HUES6 (cell line): ENCODE measurements at regions not wholly inside any gene's neighbourhood (a gene's known extent, or its start where the extent isn't known, plus 50 kb on each side); places are given as distances from the start of the nearest gene placed in this dataset.

ENCODE experiments used
- H3K27ac ChIP-seq: 2 replicates; pipeline ENCODE4 v1.7.0; 2013; ENCODE audit warnings: low read depth, mild to moderate bottlenecking, low read length, inconsistent platforms
- H3K27me3 ChIP-seq: 2 replicates; pipeline ENCODE4 v1.6.1; 2013; ENCODE audit warnings: low read length; ENCODE audit not compliant: control insufficient read depth, insufficient read depth
- H3K36me3 ChIP-seq: 2 replicates; pipeline ENCODE4 v1.6.1; 2013; ENCODE audit warnings: low read length; ENCODE audit not compliant: control insufficient read depth, insufficient read depth
- H3K4me1 ChIP-seq: 2 replicates; pipeline ENCODE4 v1.6.1; 2013; ENCODE audit warnings: low read length; ENCODE audit not compliant: control insufficient read depth, insufficient read depth
- H3K4me3 ChIP-seq: 2 replicates; pipeline ENCODE4 v1.5.1; 2013; ENCODE audit warnings: low read depth, low read length
- H3K9ac ChIP-seq: one replicate; pipeline ENCODE4 v1.6.1; 2013; ENCODE audit warnings: mild to moderate bottlenecking, low read length
- H3K9me3 ChIP-seq: 2 replicates; pipeline ENCODE4 v1.6.1; 2013; ENCODE audit warnings: low read depth, low read length; ENCODE audit not compliant: control insufficient read depth, insufficient read depth

DNA sequence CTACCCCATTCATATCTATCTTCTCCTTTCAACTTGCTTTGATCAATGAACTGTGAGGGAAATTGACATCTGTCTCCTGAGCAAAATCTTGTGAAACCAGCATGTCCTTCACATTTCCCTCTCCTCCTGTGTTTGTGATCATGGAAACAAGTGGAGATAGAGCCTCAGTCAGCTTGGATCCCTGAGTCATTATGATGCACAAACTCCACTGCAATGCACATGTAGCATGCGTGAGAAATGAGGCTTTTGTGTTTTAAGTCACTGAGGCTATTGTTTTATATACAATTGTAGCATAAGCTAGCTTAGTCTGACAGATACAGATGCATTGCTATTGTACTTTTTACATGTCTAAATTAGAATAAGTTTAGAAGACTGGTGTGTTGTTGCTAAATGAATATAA lies 85.2 kb upstream of the HNMT start:
- H3K9ac ChIP-seq = no peak overlapping the region
- H3K36me3 ChIP-seq = no peaks in the 10 kb centered on the region
- H3K9me3 ChIP-seq = no peaks in the 10 kb centered on the region
- H3K4me3 ChIP-seq = no peak overlapping the region
- H3K27me3 ChIP-seq = no peaks in the 10 kb centered on the region
- H3K4me1 ChIP-seq = no peaks in the 10 kb centered on the region
- no peak overlapping the region for H3K27ac ChIP-seq

- H3K27me3 ChIP-seq = no peaks in the 10 kb centered on the region
- no peak overlapping the region for H3K4me3 ChIP-seq
- H3K4me1 ChIP-seq = peaks cover 3% of the 10 kb centered on the region; the same call in 1 of the 2 replicates
- H3K9me3 ChIP-seq = no peaks in the 10 kb centered on the region
- no peak overlapping the region for H3K9ac ChIP-seq
- H3K36me3 ChIP-seq = no peaks in the 10 kb centered on the region
- H3K27ac ChIP-seq = no peak overlapping the region
Observed at GRCh38 chr2:137881711-137882110, 82.6 kb upstream of the HNMT start.

GRCh38 chr2:137886083-137886831 lies 78.0 kb upstream of the HNMT start:
- Histone ChIP-seq H3K4me1 (peaks cover 9% of the 10 kb centered on the region), H3K4me3 (no peak overlapping the region), H3K27ac (no peak overlapping the region)

DNA sequence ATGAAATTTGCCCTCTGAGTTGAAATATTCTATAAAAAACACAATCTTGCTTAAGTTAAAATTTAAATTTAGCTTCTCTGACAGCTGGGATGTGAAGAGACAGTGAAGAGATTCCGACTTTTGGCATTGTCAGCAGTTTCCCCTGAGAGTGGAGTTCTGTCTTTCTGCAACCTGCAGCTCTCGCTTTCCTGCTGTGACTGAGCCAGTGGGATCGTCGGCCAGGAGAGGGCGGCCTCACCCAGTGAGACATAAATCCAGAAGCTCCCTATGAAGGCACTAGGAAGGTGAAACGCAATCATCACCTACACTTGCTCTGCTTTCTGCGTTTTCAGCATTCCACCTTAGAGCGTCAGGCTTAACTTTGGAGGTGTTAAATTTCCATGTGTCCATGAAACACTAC lies 75.4 kb upstream of the HNMT start:
- H3K9ac ChIP-seq = no peak overlapping the region
- H3K4me1 ChIP-seq = peaks cover 9% of the 10 kb centered on the region
- H3K27ac ChIP-seq = no peak overlapping the region
- no peaks in the 10 kb centered on the region for H3K27me3 ChIP-seq
- no peaks in the 10 kb centered on the region for H3K9me3 ChIP-seq
- no peak overlapping the region for H3K4me3 ChIP-seq
- no peaks in the 10 kb centered on the region for H3K36me3 ChIP-seq

More at GRCh38 chr2:137886083-137886831, 78.0 kb upstream of the HNMT start:
- H3K9ac ChIP-seq = no peak overlapping the region
- no peaks in the 10 kb centered on the region for H3K36me3 ChIP-seq
- no peaks in the 10 kb centered on the region for H3K9me3 ChIP-seq
- no peaks in the 10 kb centered on the region for H3K27me3 ChIP-seq

DNA sequence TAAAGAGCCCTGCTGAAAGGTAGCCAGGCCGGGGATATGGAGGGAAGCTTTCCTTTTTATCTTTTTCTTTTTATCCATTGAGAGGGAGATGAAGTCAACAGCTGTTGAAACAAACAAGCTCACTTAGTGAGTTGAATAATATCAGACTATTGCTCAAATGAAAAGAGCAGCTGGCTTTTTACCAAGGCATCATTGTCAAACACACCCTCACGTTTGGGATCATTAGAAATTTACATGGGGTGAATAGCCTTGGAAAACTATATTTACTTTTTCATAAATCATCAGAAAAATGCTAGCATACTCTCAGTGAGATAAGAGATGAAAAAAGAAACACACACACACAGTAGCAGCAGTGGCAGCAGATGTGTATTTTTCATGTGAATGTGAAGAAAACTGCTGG lies 71.5 kb upstream of the HNMT start:
- Histone ChIP-seq H3K9me3 (no peaks in the 10 kb centered on the region), H3K4me1 (peaks cover 5% of the 10 kb centered on the region), H3K27ac (no peak overlapping the region), H3K9ac (no peak overlapping the region), H3K4me3 (no peak overlapping the region), H3K27me3 (no peaks in the 10 kb centered on the region), H3K36me3 (no peaks in the 10 kb centered on the region)

- no peak overlapping the region for H3K4me3 ChIP-seq
- H3K36me3 ChIP-seq = no peaks in the 10 kb centered on the region
- no peak overlapping the region for H3K9ac ChIP-seq
- H3K27me3 ChIP-seq = no peaks in the 10 kb centered on the region
- peaks cover 5% of the 10 kb centered on the region for H3K4me1 ChIP-seq
- H3K9me3 ChIP-seq = no peaks in the 10 kb centered on the region
- H3K27ac ChIP-seq = no peak overlapping the region
Observed at GRCh38 chr2:137893145-137893544, 71.1 kb upstream of the HNMT start.

DNA sequence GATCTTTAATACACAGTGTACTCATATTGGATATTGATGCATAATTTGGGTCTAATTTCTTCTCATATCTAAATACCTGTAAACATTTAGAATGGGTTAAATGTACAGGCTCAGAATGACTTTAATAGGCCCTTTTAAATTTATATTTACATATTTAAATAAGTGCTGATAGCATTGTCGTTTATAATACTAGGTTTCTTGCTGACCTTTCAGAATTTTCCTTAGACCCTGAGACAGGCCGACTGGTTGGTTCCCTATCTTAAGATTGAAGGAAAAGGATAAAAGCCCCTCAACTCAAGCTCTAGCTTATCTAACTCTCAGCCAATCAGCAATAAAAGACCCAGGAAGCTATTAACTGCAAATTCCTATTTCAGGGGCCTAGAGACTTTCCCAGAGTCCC lies 67.8 kb upstream of the HNMT start:
- Histone ChIP-seq H3K9me3 (no peaks in the 10 kb centered on the region), H3K36me3 (no peaks in the 10 kb centered on the region), H3K4me1 (no peaks in the 10 kb centered on the region; the same call in none of the 2 replicates), H3K27me3 (no peaks in the 10 kb centered on the region), H3K27ac (no peak overlapping the region), H3K4me3 (no peak overlapping the region), H3K9ac (no peak overlapping the region)

- no peak overlapping the region for H3K27ac ChIP-seq
- H3K9me3 ChIP-seq = no peaks in the 10 kb centered on the region
- peak overlapping the region; percentile 23 for H3K9ac ChIP-seq
- H3K27me3 ChIP-seq = no peaks in the 10 kb centered on the region
- no peaks in the 10 kb centered on the region; the same call in none of the 2 replicates for H3K4me1 ChIP-seq
- no peaks in the 10 kb centered on the region for H3K36me3 ChIP-seq
- no peak overlapping the region for H3K4me3 ChIP-seq
Observed at GRCh38 chr2:137897082-137897481, 67.2 kb upstream of the HNMT start.

DNA sequence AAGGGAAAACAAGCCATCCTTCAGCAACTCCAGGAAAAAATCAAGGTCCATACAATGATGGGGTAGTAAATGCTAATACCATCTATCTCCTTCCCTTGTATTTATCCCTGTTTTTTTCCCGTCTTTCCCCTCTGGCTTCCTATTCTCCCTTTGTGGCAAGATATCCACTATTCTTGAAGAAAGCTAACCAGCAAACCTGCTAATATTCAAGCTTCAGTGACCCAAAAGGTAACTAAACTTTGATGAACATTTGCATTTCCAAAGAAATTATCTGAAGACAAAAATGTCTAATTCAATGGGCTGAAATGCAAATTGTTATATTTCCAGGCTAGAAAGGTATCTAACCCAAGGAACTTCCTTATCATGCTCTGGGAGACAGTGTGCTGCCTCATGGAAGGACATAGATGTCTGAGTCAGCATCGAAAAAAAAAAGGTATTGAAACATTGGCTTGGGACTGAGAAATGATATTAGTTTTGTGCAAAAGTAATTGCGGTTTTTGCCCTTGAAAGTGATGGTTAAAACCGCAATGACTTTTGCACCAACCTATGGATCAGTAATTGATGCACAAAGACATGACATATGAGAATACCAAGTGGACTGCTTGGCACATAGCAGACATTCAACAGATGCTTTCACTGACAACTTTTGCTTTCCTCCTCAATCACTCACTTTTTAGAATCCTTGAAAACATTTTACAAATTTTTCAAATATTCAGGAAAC lies 63.7 kb upstream of the HNMT start:
- Histone ChIP-seq H3K27me3 (no peaks in the 10 kb centered on the region), H3K27ac (no peak overlapping the region), H3K9me3 (no peaks in the 10 kb centered on the region), H3K9ac (no peak overlapping the region), H3K36me3 (no peaks in the 10 kb centered on the region), H3K4me3 (no peak overlapping the region), H3K4me1 (no peaks in the 10 kb centered on the region; the same call in 1 of the 2 replicates)

DNA sequence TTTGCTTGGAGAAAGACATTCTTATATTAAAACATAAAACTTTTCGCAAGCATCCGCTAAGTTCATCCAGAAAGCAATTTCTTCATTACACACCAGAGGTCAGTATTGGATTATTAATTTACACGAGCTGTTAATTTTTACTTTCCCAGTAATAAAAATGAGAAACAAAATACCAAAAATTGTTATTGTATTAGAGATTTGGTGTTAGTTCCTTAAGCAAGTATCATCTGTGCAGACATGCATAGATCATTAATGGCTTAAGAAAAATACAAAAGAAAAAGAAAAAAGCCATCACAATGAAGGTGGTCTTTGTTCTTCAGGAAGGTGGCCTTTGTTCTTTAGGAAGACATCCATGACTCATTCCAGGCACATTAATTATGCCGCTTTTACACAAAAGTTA lies 53.6 kb upstream of the HNMT start:
- H3K9me3 ChIP-seq = no peaks in the 10 kb centered on the region
- no peaks in the 10 kb centered on the region for H3K36me3 ChIP-seq
- H3K9ac ChIP-seq = no peak overlapping the region
- H3K4me1 ChIP-seq = no peaks in the 10 kb centered on the region
- H3K27me3 ChIP-seq = no peaks in the 10 kb centered on the region
- H3K27ac ChIP-seq = no peak overlapping the region
- no peak overlapping the region for H3K4me3 ChIP-seq

- Histone ChIP-seq H3K9ac (no peak overlapping the region), H3K36me3 (no peaks in the 10 kb centered on the region), H3K27me3 (no peaks in the 10 kb centered on the region), H3K4me3 (no peak overlapping the region), H3K9me3 (no peaks in the 10 kb centered on the region), H3K27ac (no peak overlapping the region), H3K4me1 (no peaks in the 10 kb centered on the region)
Observed at GRCh38 chr2:137912371-137912770, 51.9 kb upstream of the HNMT start.
